ENCODE measurements at regions not wholly inside any gene's neighbourhood (a gene's known extent, or its start where the extent isn't known, plus 50 kb on each side); places are given as distances from the start of the nearest gene placed in this dataset.

DNA sequence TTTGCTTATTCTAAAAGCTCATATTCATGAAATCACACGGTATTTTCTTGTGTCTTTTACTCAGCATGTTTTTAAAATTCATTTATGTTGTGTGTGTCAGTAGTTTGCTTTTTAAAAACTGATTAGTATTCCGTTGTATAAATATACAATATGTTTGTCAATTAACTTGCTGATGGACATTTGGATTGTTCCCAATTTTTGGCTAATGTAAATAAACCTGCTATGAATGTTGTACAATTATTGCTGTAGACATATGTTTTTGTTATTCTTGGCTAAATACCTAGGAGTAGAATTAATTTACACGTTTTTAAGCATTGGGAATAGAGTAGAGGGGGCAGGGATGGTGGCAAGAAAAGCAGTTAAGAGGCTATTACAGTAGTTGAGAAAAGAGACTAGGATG, 199.5 kb upstream of the CCL2 start:
- Histone ChIP-seq H3K9ac (ENCODE audit: low read length) (no peak overlapping the region), H2AFZ (ENCODE audit: low read depth, low read length) (no peak overlapping the region), H3K36me3 (replicated peaks; ENCODE audit: low read depth, low read length) (no peaks in the 10 kb centered on the region), H3K4me2 (ENCODE audit: low read length) (no peak overlapping the region), H3K4me1 (ENCODE audit: low read length) (no peaks in the 10 kb centered on the region), H4K20me1 (ENCODE audit: insufficient read depth, low read length) (no peaks in the 10 kb centered on the region), H3K79me2 (ENCODE audit: low read length) (no peaks in the 10 kb centered on the region), H3K4me3 (ENCODE audit: low read length) (no peak overlapping the region), H3K9me3 (ENCODE audit: insufficient read depth, low read length) (no peaks in the 10 kb centered on the region), H3K27me3 (ENCODE audit: low read depth, low read length) (peaks cover 70% of the 10 kb centered on the region), H3K27ac (ENCODE audit: low read length) (no peak overlapping the region)
- TF ChIP-seq EZH2phosphoT487 (IDR thresholded peaks at IDR 0.05; ENCODE audit: low read depth), result no peak
- TF ChIP-seq, protein P1, sequence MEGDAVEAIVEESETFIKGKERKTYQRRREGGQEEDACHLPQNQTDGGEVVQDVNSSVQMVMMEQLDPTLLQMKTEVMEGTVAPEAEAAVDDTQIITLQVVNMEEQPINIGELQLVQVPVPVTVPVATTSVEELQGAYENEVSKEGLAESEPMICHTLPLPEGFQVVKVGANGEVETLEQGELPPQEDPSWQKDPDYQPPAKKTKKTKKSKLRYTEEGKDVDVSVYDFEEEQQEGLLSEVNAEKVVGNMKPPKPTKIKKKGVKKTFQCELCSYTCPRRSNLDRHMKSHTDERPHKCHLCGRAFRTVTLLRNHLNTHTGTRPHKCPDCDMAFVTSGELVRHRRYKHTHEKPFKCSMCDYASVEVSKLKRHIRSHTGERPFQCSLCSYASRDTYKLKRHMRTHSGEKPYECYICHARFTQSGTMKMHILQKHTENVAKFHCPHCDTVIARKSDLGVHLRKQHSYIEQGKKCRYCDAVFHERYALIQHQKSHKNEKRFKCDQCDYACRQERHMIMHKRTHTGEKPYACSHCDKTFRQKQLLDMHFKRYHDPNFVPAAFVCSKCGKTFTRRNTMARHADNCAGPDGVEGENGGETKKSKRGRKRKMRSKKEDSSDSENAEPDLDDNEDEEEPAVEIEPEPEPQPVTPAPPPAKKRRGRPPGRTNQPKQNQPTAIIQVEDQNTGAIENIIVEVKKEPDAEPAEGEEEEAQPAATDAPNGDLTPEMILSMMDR (IDR thresholded peaks at IDR 0.05; ENCODE audit: low read depth, low read length), result no peak

GRCh38 chr17:34059423-34060220, 195.5 kb upstream of the CCL2 start:
- Histone ChIP-seq H3K27ac (ENCODE audit: low read length) (no peak overlapping the region), H2AFZ (ENCODE audit: low read depth, low read length) (no peak overlapping the region), H4K20me1 (ENCODE audit: insufficient read depth, low read length) (no peaks in the 10 kb centered on the region), H3K4me3 (ENCODE audit: low read length) (no peak overlapping the region), H3K79me2 (ENCODE audit: low read length) (no peaks in the 10 kb centered on the region), H3K4me2 (ENCODE audit: low read length) (no peak overlapping the region), H3K36me3 (replicated peaks; ENCODE audit: low read depth, low read length) (no peaks in the 10 kb centered on the region), H3K27me3 (ENCODE audit: low read depth, low read length) (peaks cover 48% of the 10 kb centered on the region), H3K4me1 (ENCODE audit: low read length) (no peaks in the 10 kb centered on the region), H3K9me3 (ENCODE audit: insufficient read depth, low read length) (no peaks in the 10 kb centered on the region), H3K9ac (ENCODE audit: low read length) (no peak overlapping the region)
- no peak for TF ChIP-seq EZH2phosphoT487 (IDR thresholded peaks at IDR 0.05; ENCODE audit: low read depth)
- TF ChIP-seq, protein P1 (IDR thresholded peaks at IDR 0.05; ENCODE audit: low read depth, low read length), result no peak

DNA sequence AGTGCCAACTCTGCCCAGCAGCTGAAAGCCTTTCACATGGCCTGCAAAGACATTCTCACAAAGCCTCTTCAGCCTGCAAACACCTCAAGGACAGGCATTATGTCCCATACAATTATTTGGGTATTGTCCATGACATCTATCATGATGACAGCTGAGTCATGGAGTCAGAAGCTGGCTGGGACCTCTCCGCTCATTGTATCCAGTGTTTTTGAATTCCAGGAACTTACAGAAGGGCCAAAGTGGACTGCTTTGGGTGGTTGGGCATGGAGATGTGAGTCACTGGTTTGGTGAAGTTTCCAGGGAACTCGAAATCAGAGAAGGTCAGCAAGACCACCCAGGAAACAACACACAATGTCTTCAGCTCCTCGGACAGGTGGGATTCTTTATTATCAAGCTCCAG, 188.6 kb upstream of the CCL2 start:
- Histone ChIP-seq H3K27me3 (ENCODE audit: low read depth, low read length) (peaks cover 5% of the 10 kb centered on the region; the same call in 1 of the 2 replicates), H4K20me1 (ENCODE audit: insufficient read depth, low read length) (no peaks in the 10 kb centered on the region), H3K4me2 (ENCODE audit: low read length) (no peak overlapping the region), H3K4me3 (ENCODE audit: low read length) (no peak overlapping the region), H3K9ac (ENCODE audit: low read length) (no peak overlapping the region), H2AFZ (ENCODE audit: low read depth, low read length) (no peak overlapping the region), H3K79me2 (ENCODE audit: low read length) (no peaks in the 10 kb centered on the region), H3K4me1 (ENCODE audit: low read length) (no peaks in the 10 kb centered on the region), H3K27ac (ENCODE audit: low read length) (no peak overlapping the region), H3K36me3 (replicated peaks; ENCODE audit: low read depth, low read length) (no peaks in the 10 kb centered on the region), H3K9me3 (ENCODE audit: insufficient read depth, low read length) (no peaks in the 10 kb centered on the region)
- TF ChIP-seq EZH2phosphoT487 (IDR thresholded peaks at IDR 0.05; ENCODE audit: low read depth), result no peak
- TF ChIP-seq, protein P1 (IDR thresholded peaks at IDR 0.05; ENCODE audit: low read depth, low read length), result no peak

DNA sequence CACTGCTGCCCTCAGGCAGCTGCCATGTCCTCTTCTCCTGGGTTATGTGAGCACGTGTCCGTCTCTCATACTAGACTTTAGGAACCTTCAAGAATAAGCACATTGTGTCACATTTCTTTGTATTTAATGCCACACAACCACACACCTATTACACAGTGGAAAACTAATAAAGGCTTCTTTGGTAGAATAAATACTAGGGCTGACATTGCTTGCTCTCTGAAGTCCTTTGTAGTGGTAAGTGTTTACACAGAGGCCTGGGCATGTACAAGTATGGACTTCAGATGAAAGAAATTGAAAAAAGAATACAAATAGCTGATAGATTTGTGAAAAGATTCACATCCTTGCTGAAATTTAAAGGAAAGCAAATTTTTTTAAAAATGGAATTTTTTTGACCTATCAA, 188.1 kb upstream of the CCL2 start:
- Histone ChIP-seq H3K79me2 (ENCODE audit: low read length) (no peaks in the 10 kb centered on the region), H3K4me2 (ENCODE audit: low read length) (no peak overlapping the region), H2AFZ (ENCODE audit: low read depth, low read length) (no peak overlapping the region), H4K20me1 (ENCODE audit: insufficient read depth, low read length) (no peaks in the 10 kb centered on the region), H3K9ac (ENCODE audit: low read length) (no peak overlapping the region), H3K4me1 (ENCODE audit: low read length) (no peaks in the 10 kb centered on the region), H3K36me3 (replicated peaks; ENCODE audit: low read depth, low read length) (no peaks in the 10 kb centered on the region), H3K4me3 (ENCODE audit: low read length) (no peak overlapping the region), H3K27me3 (ENCODE audit: low read depth, low read length) (peaks cover 4% of the 10 kb centered on the region; the same call in 1 of the 2 replicates), H3K27ac (ENCODE audit: low read length) (no peak overlapping the region), H3K9me3 (ENCODE audit: insufficient read depth, low read length) (no peaks in the 10 kb centered on the region)
- TF ChIP-seq, protein P1 (IDR thresholded peaks at IDR 0.05; ENCODE audit: low read depth, low read length), result no peak
- no peak for TF ChIP-seq EZH2phosphoT487 (IDR thresholded peaks at IDR 0.05; ENCODE audit: low read depth)

Measured in OCI-LY3 (cell line).